ENCODE measurements at regions not wholly inside any gene's neighbourhood (a gene's known extent, or its start where the extent isn't known, plus 50 kb on each side); places are given as distances from the start of the nearest gene placed in this dataset.
"Not testable (repeated sequence)": the region's sequence is repeated elsewhere in the genome, so short reads cannot be mapped to it uniquely, and the experiment has no call there.

DNA sequence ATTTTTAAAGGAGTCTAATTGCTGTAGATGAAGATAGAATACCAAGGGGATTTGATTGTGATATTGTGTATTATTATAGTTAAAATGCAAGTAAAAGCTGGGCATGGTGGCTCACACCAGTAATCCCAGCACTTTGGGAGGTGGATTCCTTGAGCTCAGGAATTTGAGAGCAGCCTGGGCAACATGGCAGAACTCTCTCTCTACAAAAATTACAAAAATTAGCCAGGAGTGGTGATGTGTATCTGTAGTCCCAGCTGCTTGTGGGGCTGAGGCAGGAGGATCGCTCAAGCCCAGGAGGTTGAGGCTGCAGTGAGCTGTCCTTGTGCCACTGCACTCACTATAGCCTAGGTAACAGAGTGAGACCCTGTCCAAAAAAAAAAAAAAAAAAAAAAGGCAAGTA lies 687.0 kb downstream of the NUP35 start:
- no peak for DNase-seq (ENCODE audit: low read depth in 4 of 6, low spot score in 6 of 6)
- Histone ChIP-seq H3K36me3 (ENCODE audit: control insufficient read depth, insufficient read depth, low read length) (no peaks in the 10 kb centered on the region), H3K4me3 (ENCODE audit: low read depth, low read length) (no peak overlapping the region), H3K27ac (ENCODE audit: low read depth, low read length) (no peak overlapping the region), H3K9me3 (ENCODE audit: control insufficient read depth, insufficient read depth, low read length) (no peaks in the 10 kb centered on the region), H3K4me1 (ENCODE audit: control insufficient read depth, insufficient read depth, low read length) (no peaks in the 10 kb centered on the region), H3K27me3 (ENCODE audit: control insufficient read depth, insufficient read depth, low read length) (no peaks in the 10 kb centered on the region)
- no CpG with 5 or more reads among the region's 1 CpG for WGBS (ENCODE audit: insufficient coverage)

- Histone ChIP-seq H3K9me3 (ENCODE audit: control insufficient read depth, insufficient read depth, low read length) (no peaks in the 10 kb centered on the region), H3K36me3 (ENCODE audit: control insufficient read depth, insufficient read depth, low read length) (no peaks in the 10 kb centered on the region), H3K27ac (ENCODE audit: low read depth, low read length) (no peak overlapping the region), H3K4me3 (ENCODE audit: low read depth, low read length) (no peak overlapping the region), H3K4me1 (ENCODE audit: control insufficient read depth, insufficient read depth, low read length) (no peaks in the 10 kb centered on the region), H3K27me3 (ENCODE audit: control insufficient read depth, insufficient read depth, low read length) (no peaks in the 10 kb centered on the region)
- DNase-seq (ENCODE audit: low read depth in 4 of 6, low spot score in 6 of 6), result peak in 1 of 6 donors; percentile 85
- WGBS (ENCODE audit: insufficient coverage), result no CpG with 5 or more reads among the region's 2 CpGs
Observed at GRCh38 chr2:183812091-183812490, 687.8 kb downstream of the NUP35 start.

DNA sequence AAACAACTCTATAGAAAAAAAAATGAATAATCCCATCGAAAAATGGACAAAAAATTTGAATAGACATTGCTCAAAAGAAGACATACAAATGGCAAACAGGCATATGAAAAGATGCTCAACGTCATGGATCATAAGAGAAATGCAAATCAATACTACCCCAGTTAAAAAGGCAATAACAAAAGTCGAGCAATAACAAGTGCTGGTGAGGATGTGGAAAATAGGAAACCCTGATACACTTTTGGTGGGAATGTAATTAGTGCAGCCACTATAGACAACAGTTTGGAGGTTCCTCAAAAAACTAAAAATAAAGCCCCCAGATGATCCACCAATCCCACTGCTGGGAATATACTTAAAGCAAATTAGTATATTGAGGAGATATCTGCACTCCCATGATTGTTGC lies 701.5 kb downstream of the NUP35 start:
- Histone ChIP-seq H3K9me3 (ENCODE audit: control insufficient read depth, insufficient read depth, low read length) (peaks cover 10% of the 10 kb centered on the region), H3K4me3 (ENCODE audit: low read depth, low read length) (no peak overlapping the region), H3K4me1 (ENCODE audit: control insufficient read depth, insufficient read depth, low read length) (no peaks in the 10 kb centered on the region), H3K36me3 (ENCODE audit: control insufficient read depth, insufficient read depth, low read length) (no peaks in the 10 kb centered on the region), H3K27me3 (ENCODE audit: control insufficient read depth, insufficient read depth, low read length) (no peaks in the 10 kb centered on the region), H3K27ac (ENCODE audit: low read depth, low read length) (no peak overlapping the region)
- DNase-seq (ENCODE audit: low read depth in 4 of 6, low spot score in 6 of 6), result no peak
- no CpG with 5 or more reads among the region's 3 CpGs for WGBS (ENCODE audit: insufficient coverage)

DNA sequence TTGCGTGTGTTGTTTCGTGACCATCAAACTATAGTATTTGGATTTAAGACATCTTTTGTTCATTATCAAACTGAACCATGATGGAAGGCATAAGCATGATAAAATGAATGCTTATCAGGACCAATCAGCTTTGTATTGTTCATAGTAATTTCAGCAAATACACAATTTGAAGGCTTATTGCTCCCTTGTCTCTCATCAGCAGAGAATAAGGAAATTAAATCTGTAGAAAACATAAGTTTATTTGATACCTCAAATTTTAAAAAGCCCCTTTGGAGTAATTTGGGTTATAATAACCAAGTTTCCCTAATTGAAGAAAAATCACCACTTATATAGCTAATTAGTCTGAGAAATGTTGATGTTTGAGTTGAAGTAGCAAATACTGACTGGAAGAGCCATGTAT lies 705.7 kb downstream of the NUP35 start:
- Histone ChIP-seq H3K27me3 (ENCODE audit: control insufficient read depth, insufficient read depth, low read length) (no peaks in the 10 kb centered on the region), H3K36me3 (ENCODE audit: control insufficient read depth, insufficient read depth, low read length) (no peaks in the 10 kb centered on the region), H3K9me3 (ENCODE audit: control insufficient read depth, insufficient read depth, low read length) (peaks cover 6% of the 10 kb centered on the region), H3K4me1 (ENCODE audit: control insufficient read depth, insufficient read depth, low read length) (no peaks in the 10 kb centered on the region), H3K4me3 (ENCODE audit: low read depth, low read length) (no peak overlapping the region), H3K27ac (ENCODE audit: low read depth, low read length) (no peak overlapping the region)
- WGBS (ENCODE audit: insufficient coverage), result no CpG with 5 or more reads among the region's 2 CpGs
- DNase-seq (ENCODE audit: low read depth in 4 of 6, low spot score in 6 of 6), result peak in 1 of 6 donors; percentile 92

DNA sequence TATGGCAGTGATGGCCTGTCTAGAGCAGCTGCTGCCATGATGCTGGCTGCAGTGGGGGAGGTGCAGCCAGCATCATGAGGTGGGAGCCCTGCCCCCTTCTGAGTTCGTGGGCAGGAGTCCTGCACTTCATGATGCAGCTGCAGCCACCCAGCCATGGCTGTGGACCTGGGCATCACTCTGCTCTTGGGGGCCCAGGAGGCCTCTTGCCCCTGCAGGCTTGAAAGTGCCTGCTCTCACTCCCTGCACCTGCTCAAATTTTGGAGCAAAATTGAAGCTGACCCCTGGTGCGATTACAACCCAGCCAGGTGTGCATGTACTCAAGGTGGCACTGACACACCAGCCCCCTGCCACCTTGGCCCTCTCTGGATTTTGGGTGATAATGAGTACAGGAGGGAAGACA lies 712.9 kb downstream of the NUP35 start:
- no peak for DNase-seq (ENCODE audit: low read depth in 4 of 6, low spot score in 6 of 6)
- Histone ChIP-seq H3K9me3 (ENCODE audit: control insufficient read depth, insufficient read depth, low read length) (no peaks in the 10 kb centered on the region), H3K27ac (ENCODE audit: low read depth, low read length) (no peak overlapping the region), H3K36me3 (ENCODE audit: control insufficient read depth, insufficient read depth, low read length) (no peaks in the 10 kb centered on the region), H3K27me3 (ENCODE audit: control insufficient read depth, insufficient read depth, low read length) (no peaks in the 10 kb centered on the region), H3K4me1 (ENCODE audit: control insufficient read depth, insufficient read depth, low read length) (no peaks in the 10 kb centered on the region), H3K4me3 (ENCODE audit: low read depth, low read length) (no peak overlapping the region)
- 76% methylated on average over 2 of the region's 2 CpGs for WGBS (ENCODE audit: insufficient coverage)

GRCh38 chr2:183838295-183838694 lies 714.1 kb downstream of the NUP35 start:
- Histone ChIP-seq H3K4me3 (ENCODE audit: low read depth, low read length) (no peak overlapping the region), H3K9me3 (ENCODE audit: control insufficient read depth, insufficient read depth, low read length) (no peaks in the 10 kb centered on the region), H3K27ac (ENCODE audit: low read depth, low read length) (no peak overlapping the region), H3K36me3 (ENCODE audit: control insufficient read depth, insufficient read depth, low read length) (no peaks in the 10 kb centered on the region), H3K4me1 (ENCODE audit: control insufficient read depth, insufficient read depth, low read length) (no peaks in the 10 kb centered on the region), H3K27me3 (ENCODE audit: control insufficient read depth, insufficient read depth, low read length) (no peaks in the 10 kb centered on the region)
- 94% methylated on average over 5 of the region's 5 CpGs for WGBS (ENCODE audit: insufficient coverage)
- DNase-seq (ENCODE audit: low read depth in 4 of 6, low spot score in 6 of 6), result no peak

- WGBS (ENCODE audit: insufficient coverage), result 14% methylated on average over 2 of the region's 4 CpGs
- H3K9me3 ChIP-seq (ENCODE audit: control insufficient read depth, insufficient read depth, low read length), result no peaks in the 10 kb centered on the region
- H3K36me3 ChIP-seq (ENCODE audit: control insufficient read depth, insufficient read depth, low read length), result no peaks in the 10 kb centered on the region
- H3K27me3 ChIP-seq (ENCODE audit: control insufficient read depth, insufficient read depth, low read length), result no peaks in the 10 kb centered on the region
- H3K27ac ChIP-seq (ENCODE audit: low read depth, low read length), result no peak overlapping the region
- H3K4me1 ChIP-seq (ENCODE audit: control insufficient read depth, insufficient read depth, low read length), result no peaks in the 10 kb centered on the region
- DNase-seq (ENCODE audit: low read depth in 4 of 6, low spot score in 6 of 6), result no peak
- no peak overlapping the region for H3K4me3 ChIP-seq (ENCODE audit: low read depth, low read length)
Observed at GRCh38 chr2:183840061-183840584, 715.9 kb downstream of the NUP35 start.

DNA sequence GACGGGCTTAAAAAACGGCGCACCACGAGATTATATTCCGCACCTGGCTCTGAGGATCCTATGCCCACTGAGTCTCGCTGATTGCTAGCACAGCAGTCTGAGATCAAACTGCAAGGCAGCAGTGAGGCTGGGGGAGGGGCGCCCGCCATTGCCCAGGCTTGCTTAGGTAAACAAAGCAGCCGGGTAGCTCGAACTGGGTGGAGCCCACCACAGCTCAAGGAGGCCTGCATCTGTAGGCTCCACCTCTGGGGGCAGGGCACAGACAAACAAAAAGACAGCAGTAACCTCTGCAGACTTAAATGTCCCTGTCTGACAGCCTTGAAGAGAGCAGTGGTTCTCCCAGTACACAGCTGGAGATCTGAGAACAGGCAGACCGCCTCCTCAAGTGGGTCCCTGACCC lies 725.6 kb downstream of the NUP35 start:
- H3K27ac ChIP-seq (ENCODE audit: low read depth, low read length); H3K4me1 ChIP-seq (ENCODE audit: control insufficient read depth, insufficient read depth, low read length): not testable (repeated sequence)
- 74% methylated on average over 10 of the region's 11 CpGs for WGBS (ENCODE audit: insufficient coverage)

GRCh38 chr2:183859129-183859528 lies 734.9 kb downstream of the NUP35 start:
- H3K27me3 ChIP-seq (ENCODE audit: control insufficient read depth, insufficient read depth, low read length), result no peaks in the 10 kb centered on the region
- H3K36me3 ChIP-seq (ENCODE audit: control insufficient read depth, insufficient read depth, low read length), result no peaks in the 10 kb centered on the region
- no peaks in the 10 kb centered on the region for H3K4me1 ChIP-seq (ENCODE audit: control insufficient read depth, insufficient read depth, low read length)
- H3K4me3 ChIP-seq (ENCODE audit: low read depth, low read length), result no peak overlapping the region
- no peak for DNase-seq (ENCODE audit: low read depth in 4 of 6, low spot score in 6 of 6)
- peaks cover 2% of the 10 kb centered on the region for H3K9me3 ChIP-seq (ENCODE audit: control insufficient read depth, insufficient read depth, low read length)
- H3K27ac ChIP-seq (ENCODE audit: low read depth, low read length), result no peak overlapping the region
- no CpG with 5 or more reads among the region's 2 CpGs for WGBS (ENCODE audit: insufficient coverage)

More for the DNA sequence above, 725.6 kb downstream of the NUP35 start:
- H3K4me3 ChIP-seq (ENCODE audit: low read depth, low read length); H3K27me3 ChIP-seq (ENCODE audit: control insufficient read depth, insufficient read depth, low read length); DNase-seq (ENCODE audit: low read depth in 4 of 6, low spot score in 6 of 6); H3K36me3 ChIP-seq (ENCODE audit: control insufficient read depth, insufficient read depth, low read length); H3K9me3 ChIP-seq (ENCODE audit: control insufficient read depth, insufficient read depth, low read length): not testable (repeated sequence)

DNA sequence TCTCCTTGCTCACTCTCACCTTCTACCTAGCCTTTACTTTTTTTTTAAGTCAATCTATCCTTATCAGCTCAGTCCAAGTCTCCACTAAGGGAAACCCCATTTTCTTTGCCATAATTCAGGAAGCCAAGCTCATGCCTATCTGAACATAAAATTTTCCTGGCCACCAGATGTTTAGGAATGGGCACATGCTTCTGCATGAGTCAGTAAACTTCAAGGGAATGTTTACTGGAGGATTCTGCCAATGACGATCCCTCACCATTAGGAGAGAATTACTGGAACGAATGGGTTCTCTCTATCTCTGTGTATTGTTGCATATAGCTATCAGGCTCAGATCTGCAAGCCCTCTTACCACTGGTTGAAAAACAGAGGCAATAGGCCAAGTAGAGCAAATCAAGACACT lies 731.7 kb upstream of the ZNF804A start:
- Histone ChIP-seq H3K4me3 (ENCODE audit: low read depth, low read length) (no peak overlapping the region), H3K4me1 (ENCODE audit: control insufficient read depth, insufficient read depth, low read length) (no peaks in the 10 kb centered on the region)

More for the DNA sequence above, 731.7 kb upstream of the ZNF804A start:
- no peak for DNase-seq (ENCODE audit: low read depth in 4 of 6, low spot score in 6 of 6)
- Histone ChIP-seq H3K27ac (ENCODE audit: low read depth, low read length) (no peak overlapping the region), H3K27me3 (ENCODE audit: control insufficient read depth, insufficient read depth, low read length) (no peaks in the 10 kb centered on the region), H3K9me3 (ENCODE audit: control insufficient read depth, insufficient read depth, low read length) (no peaks in the 10 kb centered on the region), H3K36me3 (ENCODE audit: control insufficient read depth, insufficient read depth, low read length) (no peaks in the 10 kb centered on the region)
- no CpG with 5 or more reads among the region's 2 CpGs for WGBS (ENCODE audit: insufficient coverage)
